Neural cell (in vitro differentiated cells): ENCODE measurements at regions not wholly inside any gene's neighbourhood (a gene's known extent, or its start where the extent isn't known, plus 50 kb on each side); places are given as distances from the start of the nearest gene placed in this dataset.

Source experiments
- CTCF ChIP-seq: fragments of 450-650 bp; IDR thresholded peaks from 2 replicates; pipeline ENCODE4 v1.5.1; 2014; ENCODE audit warnings: antibody characterized with exemption, mild to moderate bottlenecking, moderate library complexity; ENCODE audit not compliant: poor library complexity, severe bottlenecking
- EP300 ChIP-seq: fragments of 450-650 bp; conservative IDR thresholded peaks from 2 replicates; pipeline ENCODE4 v1.6.1; 2014; ENCODE audit warnings: antibody characterized with exemption, mild to moderate bottlenecking, moderate library complexity; ENCODE audit not compliant: poor library complexity, severe bottlenecking
- EZH2 ChIP-seq: fragments of 200-600, 300-800 bp; shearing (Covaris generic), sonication (generic); IDR thresholded peaks from 2 replicates; pipeline ENCODE4 v1.6.1; 2014; ENCODE audit warnings: antibody characterized with exemption, low read length, borderline replicate concordance, mild to moderate bottlenecking; ENCODE audit not compliant: insufficient read depth, poor library complexity, severe bottlenecking
- MXI1 ChIP-seq: fragments of 450-650 bp; conservative IDR thresholded peaks from 2 replicates; pipeline ENCODE4 v1.6.1; 2014; ENCODE audit warnings: antibody characterized with exemption, mild to moderate bottlenecking; ENCODE audit not compliant: poor library complexity, severe bottlenecking
- POLR2AphosphoS5 ChIP-seq: IDR thresholded peaks from 2 replicates; pipeline ENCODE4 v1.6.1; 2012
- RAD21 ChIP-seq: fragments of 450-650 bp; conservative IDR thresholded peaks from 2 replicates; pipeline ENCODE4 v1.6.1; 2014; ENCODE audit warnings: antibody characterized with exemption, mild to moderate bottlenecking, moderate library complexity
- REST ChIP-seq: IDR thresholded peaks from 2 replicates; pipeline ENCODE4 v1.6.1; 2012; ENCODE audit warnings: borderline replicate concordance
- SMC3 ChIP-seq: fragments of 450-650 bp; conservative IDR thresholded peaks from 2 replicates; pipeline ENCODE4 v1.6.1; 2014; ENCODE audit warnings: antibody characterized with exemption, mild to moderate bottlenecking, moderate library complexity; ENCODE audit not compliant: poor library complexity
- TAF1 ChIP-seq: IDR thresholded peaks from 2 replicates; pipeline ENCODE4 v1.6.1; 2012; ENCODE audit warnings: low read depth

- TF ChIP-seq CTCF (no peak), TAF1 (no peak), REST (no peak), EP300 (no peak), EZH2 (no peak), RAD21 (no peak), POLR2AphosphoS5 (no peak), MXI1 (no peak), SMC3 (no peak)
These were observed 2315.7 kb upstream of the TENM3 start for GRCh38 chr4:179927473-179927872.
